NT2/D1 (cell line): ENCODE measurements at regions not wholly inside any gene's neighbourhood (a gene's known extent, or its start where the extent isn't known, plus 50 kb on each side); places are given as distances from the start of the nearest gene placed in this dataset.

Source experiments
- DNase-seq: peaks from one replicate; pipeline ENCODE4 v3.0.0-alpha.2; 2011; ENCODE audit warnings: low read depth, low spot score
- H3K27me3 ChIP-seq: 2 replicates; pipeline ENCODE4 v1.6.0; 2011; ENCODE audit warnings: mild to moderate bottlenecking; ENCODE audit not compliant: insufficient read length, insufficient read depth
- H3K36me3 ChIP-seq: 2 replicates; pipeline ENCODE4 v1.6.1; 2011; ENCODE audit warnings: mild to moderate bottlenecking, low read length, mixed read lengths; ENCODE audit not compliant: insufficient read depth, insufficient read length
- H3K4me1 ChIP-seq: 2 replicates; pipeline ENCODE4 v1.5.1; 2011; ENCODE audit not compliant: insufficient read depth, insufficient read length
- H3K4me3 ChIP-seq: 2 replicates; pipeline ENCODE4 v1.5.1; 2011; ENCODE audit warnings: low read depth; ENCODE audit not compliant: insufficient read length
- H3K9ac ChIP-seq: 2 replicates; pipeline ENCODE4 v1.6.0; 2011; ENCODE audit warnings: low read depth; ENCODE audit not compliant: insufficient read length
- H3K9me3 ChIP-seq: 2 replicates; pipeline ENCODE4 v1.5.1; 2011; ENCODE audit warnings: mild to moderate bottlenecking, low read length; ENCODE audit not compliant: insufficient read depth
- SUZ12 ChIP-seq: IDR thresholded peaks from 2 replicates; pipeline ENCODE4 v1.6.1; 2011; ENCODE audit not compliant: insufficient read length, insufficient read depth; ENCODE audit errors: extremely low read depth
- YY1 ChIP-seq: IDR thresholded peaks from 2 replicates; pipeline ENCODE4 v1.6.1; 2011; ENCODE audit not compliant: insufficient read length, insufficient read depth
- ZNF274 ChIP-seq: IDR thresholded peaks from 2 replicates; pipeline ENCODE4 v1.6.1; 2011; ENCODE audit warnings: mild to moderate bottlenecking, low read depth, low read length

- no peak for DNase-seq
- no peak for TF ChIP-seq ZNF274
- TF ChIP-seq SUZ12 = no peak
- TF ChIP-seq YY1 = no peak
- H3K36me3 ChIP-seq = no peaks in the 10 kb centered on the region
- no peak overlapping the region for H3K4me3 ChIP-seq
- H3K27me3 ChIP-seq = no peaks in the 10 kb centered on the region
- no peaks in the 10 kb centered on the region for H3K4me1 ChIP-seq
- no peaks in the 10 kb centered on the region for H3K9me3 ChIP-seq
- no peak overlapping the region for H3K9ac ChIP-seq
These were observed 549.0 kb downstream of the ZNF804A start for GRCh38 chr2:185147361-185147760.

- Histone ChIP-seq H3K9ac (no peak overlapping the region), H3K36me3 (no peaks in the 10 kb centered on the region), H3K4me1 (no peaks in the 10 kb centered on the region), H3K4me3 (no peak overlapping the region), H3K9me3 (no peaks in the 10 kb centered on the region), H3K27me3 (no peaks in the 10 kb centered on the region)
- no peak for DNase-seq
- TF ChIP-seq ZNF274 (no peak), SUZ12 (no peak), YY1 (no peak)
These were observed 553.9 kb downstream of the ZNF804A start for GRCh38 chr2:185152186-185152585.

GRCh38 chr2:185161701-185162100, 563.4 kb downstream of the ZNF804A start:
- no peak for DNase-seq
- no peaks in the 10 kb centered on the region for H3K36me3 ChIP-seq
- no peak for TF ChIP-seq YY1
- TF ChIP-seq ZNF274 = no peak
- TF ChIP-seq SUZ12 = no peak
- H3K4me1 ChIP-seq = no peaks in the 10 kb centered on the region
- H3K4me3 ChIP-seq = no peak overlapping the region
- no peak overlapping the region for H3K9ac ChIP-seq
- no peaks in the 10 kb centered on the region for H3K9me3 ChIP-seq
- no peaks in the 10 kb centered on the region for H3K27me3 ChIP-seq

GRCh38 chr2:185174353-185174752, 564.3 kb upstream of the FSIP2 start:
- no peaks in the 10 kb centered on the region for H3K4me1 ChIP-seq
- H3K36me3 ChIP-seq = no peaks in the 10 kb centered on the region
- no peak overlapping the region for H3K4me3 ChIP-seq
- no peak overlapping the region for H3K9ac ChIP-seq
- no peak for TF ChIP-seq SUZ12
- TF ChIP-seq ZNF274 = no peak
- TF ChIP-seq YY1 = no peak
- DNase-seq = no peak
- H3K9me3 ChIP-seq = no peaks in the 10 kb centered on the region
- H3K27me3 ChIP-seq = no peaks in the 10 kb centered on the region

- Histone ChIP-seq H3K36me3 (no peaks in the 10 kb centered on the region), H3K4me1 (no peaks in the 10 kb centered on the region), H3K4me3 (no peak overlapping the region), H3K9me3 (no peaks in the 10 kb centered on the region), H3K27me3 (no peaks in the 10 kb centered on the region), H3K9ac (no peak overlapping the region)
- TF ChIP-seq SUZ12 (no peak), YY1 (no peak)
- no peak for DNase-seq
These were observed 558.9 kb upstream of the FSIP2 start for GRCh38 chr2:185179743-185180142.

- H3K27me3 ChIP-seq = no peaks in the 10 kb centered on the region
- H3K4me3 ChIP-seq = no peak overlapping the region
- TF ChIP-seq ZNF274 = no peak
- TF ChIP-seq YY1 = no peak
- TF ChIP-seq SUZ12 = no peak
- no peak for DNase-seq
- no peaks in the 10 kb centered on the region for H3K9me3 ChIP-seq
- H3K9ac ChIP-seq = no peak overlapping the region
- no peaks in the 10 kb centered on the region for H3K4me1 ChIP-seq
- no peaks in the 10 kb centered on the region for H3K36me3 ChIP-seq
These were observed 556.7 kb upstream of the FSIP2 start for GRCh38 chr2:185181901-185182300.

GRCh38 chr2:185185044-185185443, 553.6 kb upstream of the FSIP2 start:
- no peak for TF ChIP-seq SUZ12
- no peak for TF ChIP-seq ZNF274
- no peak for TF ChIP-seq YY1
- H3K9ac ChIP-seq = no peak overlapping the region
- H3K4me3 ChIP-seq = no peak overlapping the region
- no peaks in the 10 kb centered on the region for H3K9me3 ChIP-seq
- no peaks in the 10 kb centered on the region for H3K27me3 ChIP-seq
- no peaks in the 10 kb centered on the region for H3K4me1 ChIP-seq
- no peaks in the 10 kb centered on the region for H3K36me3 ChIP-seq
- no peak for DNase-seq

GRCh38 chr2:185187421-185187820, 551.2 kb upstream of the FSIP2 start:
- Histone ChIP-seq H3K36me3 (no peaks in the 10 kb centered on the region), H3K9ac (no peak overlapping the region), H3K9me3 (no peaks in the 10 kb centered on the region), H3K27me3 (no peaks in the 10 kb centered on the region), H3K4me3 (no peak overlapping the region), H3K4me1 (no peaks in the 10 kb centered on the region)
- no peak for DNase-seq
- TF ChIP-seq SUZ12 = no peak
- TF ChIP-seq YY1 = no peak
- no peak for TF ChIP-seq ZNF274
